ENCODE measurements at regions not wholly inside any gene's neighbourhood (a gene's known extent, or its start where the extent isn't known, plus 50 kb on each side); places are given as distances from the start of the nearest gene placed in this dataset.
A peak's percentile ranks its signal among the peaks of the same experiment; 100 is the strongest.

- peaks cover 7 to 8% (median 7%) of the 10 kb centered on the region in 3 donors for H3K4me1 ChIP-seq
- no peak for FAIRE-seq
- TF ChIP-seq CTCF (IDR thresholded peaks at IDR 0.05): no peak
- H3K4me3 ChIP-seq: no peak overlapping the region
- H3K9me3 ChIP-seq: no peaks in the 10 kb centered on the region
- 93 to 98% methylated on average over 2 of the region's 2 CpGs for WGBS, 2 donors
- H3K27ac ChIP-seq: no peak overlapping the region
- no peak for ATAC-seq
- H3K36me3 ChIP-seq: no peaks in the 10 kb centered on the region
- intact Hi-C loops (cut with DNase I): no loop called here
- H3K27me3 ChIP-seq: no peaks in the 10 kb centered on the region
- no peak for DNase-seq
Measured at GRCh38 chr5:96159043-96159442, 197.4 kb upstream of the ELL2 start.

GRCh38 chr5:96157841-96158291, 196.2 kb upstream of the ELL2 start:
- Histone ChIP-seq H3K9me3 (no peaks in the 10 kb centered on the region), H3K4me3 (no peak overlapping the region), H3K27me3 (no peaks in the 10 kb centered on the region), H3K4me1 (peaks cover 7 to 8% (median 7%) of the 10 kb centered on the region in 3 donors), H3K27ac (peak overlapping the region in 2 of 4 donors; percentile 10 to 53), H3K36me3 (no peaks in the 10 kb centered on the region)
- peak; percentile 53 to 85 (median 82) for ATAC-seq
- TF ChIP-seq CTCF (IDR thresholded peaks at IDR 0.05): no peak
- DNase-seq: no peak
- no peak for FAIRE-seq
- intact Hi-C loops (cut with DNase I): no loop called here
- WGBS, 2 donors: 22 to 36% methylated on average over 3 of the region's 3 CpGs

DNA sequence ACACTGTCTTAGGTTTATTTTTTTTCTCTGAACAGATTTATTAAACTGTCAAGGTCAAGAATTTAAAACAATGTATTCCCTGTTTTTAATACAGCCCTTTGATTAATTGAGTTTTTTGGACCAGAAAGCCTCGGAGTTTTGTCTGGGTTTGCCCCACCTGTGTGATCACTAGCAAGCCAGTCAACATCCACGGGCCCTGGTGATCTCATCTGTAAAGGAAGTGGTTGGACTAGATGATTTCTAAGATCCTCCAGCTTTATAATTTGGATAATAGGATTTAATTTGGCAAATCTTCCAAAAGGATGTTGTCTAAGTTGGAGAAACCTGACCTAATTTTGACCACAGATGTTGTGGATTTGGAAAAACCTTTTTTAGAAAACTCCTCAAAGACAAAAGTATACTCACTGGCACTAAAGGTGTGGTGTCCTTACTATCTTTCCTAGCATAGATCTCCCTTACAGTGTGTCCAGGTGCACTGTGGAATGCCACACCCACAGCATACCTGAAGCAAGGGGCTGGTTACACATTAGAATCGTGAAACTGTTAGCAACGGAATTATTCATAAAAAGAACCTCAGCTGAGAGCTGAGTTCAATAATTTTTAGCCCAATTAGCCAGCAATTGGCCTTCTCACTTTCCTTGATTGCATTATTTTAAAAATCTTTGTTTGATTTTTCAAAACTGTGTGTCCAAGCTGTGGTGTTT, 195.6 kb upstream of the ELL2 start:
- Histone ChIP-seq H3K4me1 (peaks cover 7 to 8% (median 7%) of the 10 kb centered on the region in 3 donors), H3K27ac (peak overlapping the region in 2 of 4 donors; percentile 10 to 53), H3K27me3 (no peaks in the 10 kb centered on the region), H3K4me3 (no peak overlapping the region), H3K36me3 (no peaks in the 10 kb centered on the region), H3K9me3 (no peaks in the 10 kb centered on the region)
- intact Hi-C loops (cut with DNase I): no loop called here
- 23 to 41% methylated on average over 4 of the region's 4 CpGs for WGBS, 2 donors
- FAIRE-seq: peak; percentile 84
- peak; percentile 48 to 84 (median 74) for ATAC-seq
- DNase-seq: no peak
- no peak for TF ChIP-seq CTCF (IDR thresholded peaks at IDR 0.05)

DNA sequence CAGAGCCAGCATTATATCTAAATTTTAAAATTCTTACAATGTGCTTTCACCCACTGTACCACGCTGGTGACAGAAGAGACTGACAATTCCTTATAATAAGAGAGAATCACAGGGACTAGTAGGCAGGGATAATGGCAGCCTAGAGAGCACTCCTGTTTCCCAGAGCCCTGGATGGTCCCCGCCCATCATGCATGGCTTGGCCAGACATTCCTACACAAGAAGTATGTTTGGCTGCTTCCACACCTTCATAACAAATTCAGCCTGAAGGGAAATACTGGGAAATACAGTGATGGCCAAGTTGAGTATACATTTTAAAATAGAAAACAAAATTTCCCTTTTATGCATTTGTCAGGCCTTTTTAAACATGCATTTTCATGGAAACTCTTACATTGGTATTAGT, 193.5 kb upstream of the ELL2 start:
- no peak for ATAC-seq
- H3K4me1 ChIP-seq: peaks cover 7 to 8% (median 7%) of the 10 kb centered on the region in 3 donors
- intact Hi-C loops (cut with DNase I): no loop called here
- H3K9me3 ChIP-seq: no peaks in the 10 kb centered on the region
- 94 to 97% methylated on average over 2 of the region's 2 CpGs for WGBS, 2 donors
- H3K27ac ChIP-seq: no peak overlapping the region
- TF ChIP-seq CTCF (IDR thresholded peaks at IDR 0.05): no peak
- DNase-seq: no peak
- no peak for FAIRE-seq
- no peak overlapping the region for H3K4me3 ChIP-seq
- H3K27me3 ChIP-seq: no peaks in the 10 kb centered on the region
- H3K36me3 ChIP-seq: no peaks in the 10 kb centered on the region

GRCh38 chr5:96151891-96152290, 190.2 kb upstream of the ELL2 start:
- Histone ChIP-seq H3K36me3 (no peaks in the 10 kb centered on the region), H3K27me3 (no peaks in the 10 kb centered on the region), H3K27ac (no peak overlapping the region), H3K4me1 (no peaks in the 10 kb centered on the region), H3K4me3 (no peak overlapping the region), H3K9me3 (no peaks in the 10 kb centered on the region)
- intact Hi-C loops (cut with DNase I): no loop called here
- peak in 2 of 4 donors; percentile 41 to 58 for ATAC-seq
- WGBS, 2 donors: 31 to 38% methylated on average over 2 of the region's 2 CpGs
- no peak for TF ChIP-seq CTCF (IDR thresholded peaks at IDR 0.05)
- FAIRE-seq: no peak
- DNase-seq: no peak

Measured in pancreas (tissue), 10 donors.